ENCODE measurements at regions not wholly inside any gene's neighbourhood (a gene's known extent, or its start where the extent isn't known, plus 50 kb on each side); places are given as distances from the start of the nearest gene placed in this dataset.

DNA sequence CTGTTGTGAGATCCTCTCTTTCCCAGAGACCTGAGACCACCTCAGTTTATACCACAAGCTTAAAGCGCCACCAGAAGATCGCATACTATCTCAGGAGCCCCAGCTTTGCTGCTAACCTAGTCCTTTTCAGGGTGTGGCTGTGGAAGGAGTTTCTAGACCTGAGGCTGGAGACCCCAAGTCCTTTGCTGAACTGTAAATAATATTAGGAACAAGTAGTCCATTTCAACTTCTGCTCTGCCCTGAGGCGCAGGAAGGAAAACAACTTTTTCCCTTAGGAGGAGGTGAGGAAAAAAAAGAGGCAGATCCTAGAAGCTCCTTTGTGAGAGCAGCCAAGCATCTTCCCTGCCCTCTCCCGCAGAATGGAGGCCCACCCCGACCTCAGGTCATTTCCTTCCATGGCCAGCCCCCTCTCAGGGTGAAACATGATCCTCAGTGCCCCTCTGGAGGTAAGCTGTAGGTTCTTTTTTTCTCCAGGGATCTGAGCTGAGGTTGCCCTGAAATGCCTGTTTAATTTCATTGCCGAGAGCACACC, 122.8 kb upstream of the LGALSL start:
- TF ChIP-seq EZH2 (IDR thresholded peaks at IDR 0.05) (no peak), POLR2AphosphoS5 (IDR thresholded peaks at IDR 0.05; ENCODE audit: borderline replicate concordance, low read depth, low read length) (no peak)
